IMR-90 (cell line): ENCODE measurements at regions not wholly inside any gene's neighbourhood (a gene's known extent, or its start where the extent isn't known, plus 50 kb on each side); places are given as distances from the start of the nearest gene placed in this dataset.

Experiments used
- ATAC-seq: fragments of 200-7000 bp; cut with Tn5 transposase; 2 replicates; pipeline ENCODE4 v1.9.1; 2020; ENCODE audit warnings: low read depth, mild to moderate bottlenecking, moderate library complexity
- BruUV-seq: library from RNA; stranded (reverse); fragments of 400-500 nt; replicated peaks from 2 replicates; lab custom pipeline; 2021; lab: Mats Ljungman, UMichigan
- CTCF ChIA-PET: fragments of 300-600 bp; formaldehyde crosslinking; extraction: SDS; loops from one replicate; lab custom pipeline; 2021; ENCODE audit warnings: antibody characterized with exemption; lab: Yijun Ruan, JAX
- POLR2A ChIA-PET: fragments of 300-600 bp; sonication (Branson Sonifier 250); formaldehyde crosslinking; loops from one replicate; lab custom pipeline; 2022; ENCODE audit warnings: antibody characterized with exemption; ENCODE audit not compliant: unreplicated experiment; lab: Charles Lee
- DNase-seq: peaks from one replicate; pipeline ENCODE4 v3.0.0; 2013
- H2AFZ ChIP-seq: replicated peaks from 2 replicates; pipeline ENCODE3; 2013; ENCODE audit warnings: low read length, mild to moderate bottlenecking; ENCODE audit not compliant: poor library complexity
- H2AK5ac ChIP-seq: 2 replicates; pipeline ENCODE4 v1.6.1; 2013; ENCODE audit warnings: low read depth, low read length, inconsistent platforms
- H2AK9ac ChIP-seq: replicated peaks from 2 replicates; pipeline ENCODE3; 2013; ENCODE audit warnings: mild to moderate bottlenecking, low read depth, low read length, moderate library complexity; ENCODE audit not compliant: poor library complexity
- H2BK120ac ChIP-seq: 2 replicates; pipeline ENCODE4 v1.6.1; 2013; ENCODE audit warnings: low read depth, low read length, inconsistent platforms
- H2BK15ac ChIP-seq: 3 replicates; pipeline ENCODE4 v1.6.1; 2013; ENCODE audit warnings: low read depth, low read length, inconsistent platforms
- H2BK20ac ChIP-seq: 2 replicates; pipeline ENCODE4 v1.6.1; 2013; ENCODE audit warnings: low read depth, mild to moderate bottlenecking, inconsistent platforms, low read length, moderate library complexity
- H2BK5ac ChIP-seq: 2 replicates; pipeline ENCODE4 v1.6.1; 2013; ENCODE audit warnings: mild to moderate bottlenecking, low read depth, low read length, inconsistent platforms; ENCODE audit not compliant: poor library complexity, severe bottlenecking
- H3K14ac ChIP-seq: replicated peaks from 2 replicates; pipeline ENCODE4 v1.6.1; 2013; ENCODE audit warnings: low read depth, low read length, inconsistent platforms
- H3K18ac ChIP-seq: 2 replicates; pipeline ENCODE4 v1.6.1; 2013; ENCODE audit warnings: low read depth, low read length, control low read depth
- H3K23ac ChIP-seq: 2 replicates; pipeline ENCODE4 v1.6.1; 2013; ENCODE audit warnings: low read depth, low read length, inconsistent platforms
- H3K27ac ChIP-seq: 2 replicates; pipeline ENCODE4 v1.5.1; 2013; ENCODE audit warnings: mild to moderate bottlenecking, control low read depth, low read length; ENCODE audit not compliant: insufficient read depth
- H3K27me3 ChIP-seq: 2 replicates; pipeline ENCODE4 v1.6.1; 2013; ENCODE audit warnings: low read length; ENCODE audit not compliant: control insufficient read depth, insufficient read depth
- H3K36me3 ChIP-seq: 2 replicates; pipeline ENCODE4 v1.6.1; 2013; ENCODE audit warnings: low read length, mixed read lengths; ENCODE audit not compliant: control insufficient read depth, insufficient read depth
- H3K4ac ChIP-seq: 2 replicates; pipeline ENCODE4 v1.6.1; 2013; ENCODE audit warnings: low read depth, low read length, inconsistent platforms
- H3K4me1 ChIP-seq: 2 replicates; pipeline ENCODE4 v1.6.1; 2013; ENCODE audit warnings: low read length, mixed read lengths; ENCODE audit not compliant: control insufficient read depth, insufficient read depth
- H3K4me2 ChIP-seq: 2 replicates; pipeline ENCODE4 v1.6.1; 2013; ENCODE audit warnings: low read depth, mild to moderate bottlenecking, control low read depth, low read length, moderate library complexity
- H3K4me3 ChIP-seq: 2 replicates; pipeline ENCODE4 v1.5.1; 2013; ENCODE audit warnings: low read depth, mild to moderate bottlenecking, control low read depth, low read length, moderate library complexity; ENCODE audit not compliant: insufficient read depth
- H3K56ac ChIP-seq: 2 replicates; pipeline ENCODE4 v1.6.1; 2013; ENCODE audit warnings: low read length, inconsistent platforms; ENCODE audit not compliant: insufficient read depth; ENCODE audit errors: extremely low read depth
- H3K79me1 ChIP-seq, 2 experiments: 2 replicates each; pipeline ENCODE4 v1.6.1; 2013; ENCODE audit warnings: low read length in 2 of 2, inconsistent platforms in 1 of 2, low read depth in 1 of 2
- H3K9ac ChIP-seq: 2 replicates; pipeline ENCODE4 v1.6.1; 2013; ENCODE audit warnings: low read depth, low read length, control low read depth
- H3K9me1 ChIP-seq: 2 replicates; pipeline ENCODE4 v1.6.1; 2013; ENCODE audit warnings: low read length, inconsistent platforms; ENCODE audit not compliant: insufficient read depth
- H3K9me3 ChIP-seq: 2 replicates; pipeline ENCODE4 v1.6.1; 2013; ENCODE audit warnings: low read length; ENCODE audit not compliant: control insufficient read depth, insufficient read depth
- H4K20me1 ChIP-seq: 2 replicates; pipeline ENCODE4 v1.6.1; 2013; ENCODE audit warnings: low read length, inconsistent platforms; ENCODE audit not compliant: insufficient read depth
- H4K5ac ChIP-seq: 2 replicates; pipeline ENCODE4 v1.6.1; 2013; ENCODE audit warnings: mild to moderate bottlenecking, low read depth, low read length, control low read depth
- H4K8ac ChIP-seq, 2 experiments: 2 replicates each; pipeline ENCODE4 v1.6.1; 2013; ENCODE audit warnings: low read depth in 2 of 2, low read length in 2 of 2, control low read depth in 1 of 2, inconsistent platforms in 1 of 2
- H4K91ac ChIP-seq: 2 replicates; pipeline ENCODE4 v1.6.1; 2013; ENCODE audit warnings: low read depth, low read length, inconsistent platforms; ENCODE audit not compliant: insufficient read depth
- CHD1 ChIP-seq: IDR thresholded peaks from 2 replicates; pipeline ENCODE4 v1.6.1; 2012; ENCODE audit warnings: low read depth, low read length, improper control_type of control experiment
- MAFK ChIP-seq: IDR thresholded peaks from 2 replicates; pipeline ENCODE4 v1.6.1; 2012; ENCODE audit warnings: low read depth, low read length, improper control_type of control experiment
- MAZ ChIP-seq: IDR thresholded peaks from 2 replicates; pipeline ENCODE4 v1.6.1; 2012; ENCODE audit warnings: low read depth, mild to moderate bottlenecking, low read length, improper control_type of control experiment, moderate library complexity, borderline replicate concordance
- POLR2A ChIP-seq: IDR thresholded peaks from 2 replicates; pipeline ENCODE4 v1.6.1; 2012; ENCODE audit warnings: mild to moderate bottlenecking, low read depth, low read length
- RCOR1 ChIP-seq: IDR thresholded peaks from 2 replicates; pipeline ENCODE4 v1.6.1; 2012; ENCODE audit warnings: mild to moderate bottlenecking, low read length, improper control_type of control experiment; ENCODE audit not compliant: insufficient replicate concordance
- RFX5 ChIP-seq: IDR thresholded peaks from 2 replicates; pipeline ENCODE4 v1.8.0; 2012; ENCODE audit warnings: low read depth, mild to moderate bottlenecking, low read length, moderate library complexity
- WGBS, 2 experiments: methylation state at CpG; one replicate each; pipeline versions ENCODE4 v1.1.5 to v1.1.7; 2013; ENCODE audit warnings: missing lambda C conversion rate in 2 of 2; ENCODE audit not compliant: insufficient read length in 1 of 2; ENCODE audit errors: extremely low coverage in 2 of 2; 5-methylcytosine and 5-hydroxymethylcytosine counted together
- dilution Hi-C: fragments of 300-500 bp; cut with HindIII; formaldehyde crosslinking; loops from one replicate; pipeline ENCODE4 v1.14.3; 2018; ENCODE audit warnings: low sequenced_read_pairs; ENCODE audit not compliant: unreplicated experiment
- in situ Hi-C: fragments of 300-500 bp; cut with MboI; formaldehyde crosslinking; loops from 3 replicates; pipeline ENCODE4 v1.14.3; 2019; ENCODE audit warnings: low sequenced_read_pairs, inconsistent platforms, mixed read lengths
- intact Hi-C: fragments of 100-400 bp; cut with micrococcal nuclease; formaldehyde crosslinking; loops from 2 replicates; pipeline ENCODE4 v1.10.0; 2022
- TF ChIP-seq, protein P1 (sequence below): conservative IDR thresholded peaks from 2 replicates; pipeline ENCODE4 v1.5.1; 2012; ENCODE audit warnings: mild to moderate bottlenecking, low read depth, low read length, improper control_type of control experiment

DNA sequence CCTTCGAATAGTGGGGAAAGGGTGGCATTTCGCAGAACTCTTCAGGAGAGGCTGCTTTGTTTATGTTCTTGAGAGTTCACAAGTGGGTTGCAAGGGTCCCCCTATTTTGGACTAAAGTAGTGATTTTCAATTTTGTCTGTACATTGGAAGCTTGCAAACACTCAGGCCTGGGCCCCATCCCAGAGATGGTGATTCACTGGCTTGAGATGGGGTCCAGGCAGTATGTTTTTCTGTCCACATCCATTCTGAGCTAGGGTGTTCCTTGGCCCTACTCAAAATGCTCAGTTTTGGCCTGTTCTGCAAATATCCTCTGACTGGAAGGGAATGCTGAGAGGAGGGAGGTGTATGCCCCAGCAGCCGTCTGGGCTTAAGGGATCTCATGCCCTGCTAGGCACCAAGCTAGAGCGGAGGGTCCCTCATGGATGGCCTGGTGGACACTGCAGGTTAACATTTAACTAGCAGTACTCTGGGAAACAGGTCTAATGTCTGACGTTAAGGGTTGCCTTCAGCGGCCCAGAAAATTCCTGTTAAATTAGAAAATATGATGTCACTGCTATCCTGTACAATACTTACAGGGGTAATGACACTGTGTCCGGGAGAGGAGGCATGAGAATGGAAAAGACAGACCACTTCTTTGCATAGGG lies 181.4 kb downstream of the OPA1 start (continued):
- no peak for TF ChIP-seq MAZ
- TF ChIP-seq RFX5 = no peak
- no peak for TF ChIP-seq CHD1
- no peak for TF ChIP-seq RCOR1

DNA sequence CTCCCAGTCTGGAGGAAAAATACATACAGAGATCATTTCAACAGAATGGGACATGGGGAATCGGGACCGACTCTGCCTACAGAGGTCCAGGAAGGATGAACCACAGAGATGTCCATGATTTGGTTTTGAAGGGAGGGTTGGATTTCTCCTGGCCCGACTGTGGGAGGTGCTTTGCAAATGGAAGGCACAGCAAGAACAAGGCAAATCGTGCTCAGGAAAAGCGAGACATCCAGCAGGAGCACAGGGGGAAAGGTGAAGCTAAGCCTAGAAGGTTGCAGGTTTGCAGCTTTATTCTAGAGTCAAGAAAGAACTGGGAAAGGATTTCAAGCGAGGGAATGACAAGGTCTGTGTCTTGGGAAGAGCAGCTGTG lies 181.9 kb downstream of the OPA1 start:
- Histone ChIP-seq H3K4me3 (no peak overlapping the region), H2AFZ (no peak overlapping the region), H4K5ac (no peak overlapping the region), H2BK20ac (no peak overlapping the region), H3K27me3 (peaks cover 66% of the 10 kb centered on the region), H3K14ac (no peak overlapping the region), H2BK15ac (no peak overlapping the region), H3K9ac (no peak overlapping the region), H2AK5ac (no peak overlapping the region), H3K9me3 (no peaks in the 10 kb centered on the region), H3K18ac (no peak overlapping the region), H4K91ac (no peak overlapping the region), H3K9me1 (no peaks in the 10 kb centered on the region), H3K4me1 (no peaks in the 10 kb centered on the region), H3K27ac (no peak overlapping the region), H2BK120ac (no peak overlapping the region), H3K79me1 (no peaks in the 10 kb centered on the region), H3K4me2 (no peak overlapping the region), H3K4ac (no peak overlapping the region), H4K20me1 (no peaks in the 10 kb centered on the region), H4K8ac (no peak overlapping the region), H3K36me3 (no peaks in the 10 kb centered on the region), H3K56ac (no peak overlapping the region), H2AK9ac (no peak overlapping the region), H2BK5ac (no peak overlapping the region), H3K23ac (no peak overlapping the region)
- 53% methylated on average over 2 of the region's 6 CpGs; no CpG with 5 or more reads in 1 of the 2 experiments for WGBS, 2 experiments
- ChIA-PET POLR2A (no interaction called here), CTCF (interaction anchor here (0.5 to 1.0 kb wide), 2 partner anchors 9 to 541 kb away, joined by 3 read pairs; no protein-coding TSS in a partner anchor)
- ATAC-seq = no peak
- no peak for DNase-seq
- intact Hi-C loops (loop anchor here (10.0 kb wide), 1 partner anchor 1210 kb away; no protein-coding TSS in a partner anchor), dilution Hi-C loops (no loop called here), in situ Hi-C loops (no loop called here)
- no TSS peak for BruUV-seq
- TF ChIP-seq MAFK (no peak), POLR2A (no peak), MAZ (no peak)
- TF ChIP-seq, protein P1, sequence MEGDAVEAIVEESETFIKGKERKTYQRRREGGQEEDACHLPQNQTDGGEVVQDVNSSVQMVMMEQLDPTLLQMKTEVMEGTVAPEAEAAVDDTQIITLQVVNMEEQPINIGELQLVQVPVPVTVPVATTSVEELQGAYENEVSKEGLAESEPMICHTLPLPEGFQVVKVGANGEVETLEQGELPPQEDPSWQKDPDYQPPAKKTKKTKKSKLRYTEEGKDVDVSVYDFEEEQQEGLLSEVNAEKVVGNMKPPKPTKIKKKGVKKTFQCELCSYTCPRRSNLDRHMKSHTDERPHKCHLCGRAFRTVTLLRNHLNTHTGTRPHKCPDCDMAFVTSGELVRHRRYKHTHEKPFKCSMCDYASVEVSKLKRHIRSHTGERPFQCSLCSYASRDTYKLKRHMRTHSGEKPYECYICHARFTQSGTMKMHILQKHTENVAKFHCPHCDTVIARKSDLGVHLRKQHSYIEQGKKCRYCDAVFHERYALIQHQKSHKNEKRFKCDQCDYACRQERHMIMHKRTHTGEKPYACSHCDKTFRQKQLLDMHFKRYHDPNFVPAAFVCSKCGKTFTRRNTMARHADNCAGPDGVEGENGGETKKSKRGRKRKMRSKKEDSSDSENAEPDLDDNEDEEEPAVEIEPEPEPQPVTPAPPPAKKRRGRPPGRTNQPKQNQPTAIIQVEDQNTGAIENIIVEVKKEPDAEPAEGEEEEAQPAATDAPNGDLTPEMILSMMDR = no peak
